HG03460 (cell line): ENCODE measurements at regions not wholly inside any gene's neighbourhood (a gene's known extent, or its start where the extent isn't known, plus 50 kb on each side); places are given as distances from the start of the nearest gene placed in this dataset.

Source experiments
- ATAC-seq: cut with Tn5 transposase; IDR thresholded peaks from one replicate; pipeline ENCODE4 v1.9.1; 2021; ENCODE audit not compliant: unreplicated experiment

DNA sequence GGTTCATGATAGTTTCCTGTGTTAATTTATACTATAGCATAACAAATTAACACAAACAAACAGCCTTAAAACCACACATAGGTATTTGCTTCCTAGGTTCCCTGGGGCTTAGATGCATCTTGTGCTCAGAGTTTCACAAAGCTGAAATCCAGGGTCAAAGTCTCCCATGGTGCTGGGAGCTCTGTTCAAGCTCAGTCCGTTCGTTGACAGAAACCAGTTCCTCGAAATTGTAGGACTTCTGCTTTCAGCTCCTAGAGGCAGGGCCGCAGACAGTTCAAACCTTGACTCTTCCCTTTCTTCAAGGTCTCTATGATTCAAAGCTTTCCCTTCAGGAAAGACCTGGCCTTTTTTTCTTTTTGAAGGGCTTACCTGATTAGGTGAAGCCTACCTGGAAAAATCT, 90.5 kb downstream of the VSTM2A start:
- no peak for ATAC-seq

DNA sequence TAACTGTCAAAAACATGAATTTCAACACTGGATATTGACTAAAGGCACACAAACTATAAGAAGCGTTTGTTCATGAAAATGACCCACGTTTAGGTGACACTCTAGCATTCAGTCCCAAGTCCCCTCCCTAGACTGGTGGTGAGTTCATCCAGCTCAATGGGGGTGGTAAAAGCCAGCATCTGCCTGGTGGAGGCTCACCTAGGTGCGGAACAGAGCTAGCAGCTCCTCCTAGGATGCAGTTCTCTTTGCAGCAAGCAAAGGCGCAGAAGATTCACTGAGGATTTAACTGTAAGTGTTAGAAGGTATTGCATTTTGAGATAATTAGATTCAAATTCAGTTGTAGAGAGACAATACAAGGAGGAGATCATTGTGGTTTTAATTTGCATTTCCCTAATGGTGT, 87.6 kb downstream of the VSTM2A start:
- no peak for ATAC-seq

DNA sequence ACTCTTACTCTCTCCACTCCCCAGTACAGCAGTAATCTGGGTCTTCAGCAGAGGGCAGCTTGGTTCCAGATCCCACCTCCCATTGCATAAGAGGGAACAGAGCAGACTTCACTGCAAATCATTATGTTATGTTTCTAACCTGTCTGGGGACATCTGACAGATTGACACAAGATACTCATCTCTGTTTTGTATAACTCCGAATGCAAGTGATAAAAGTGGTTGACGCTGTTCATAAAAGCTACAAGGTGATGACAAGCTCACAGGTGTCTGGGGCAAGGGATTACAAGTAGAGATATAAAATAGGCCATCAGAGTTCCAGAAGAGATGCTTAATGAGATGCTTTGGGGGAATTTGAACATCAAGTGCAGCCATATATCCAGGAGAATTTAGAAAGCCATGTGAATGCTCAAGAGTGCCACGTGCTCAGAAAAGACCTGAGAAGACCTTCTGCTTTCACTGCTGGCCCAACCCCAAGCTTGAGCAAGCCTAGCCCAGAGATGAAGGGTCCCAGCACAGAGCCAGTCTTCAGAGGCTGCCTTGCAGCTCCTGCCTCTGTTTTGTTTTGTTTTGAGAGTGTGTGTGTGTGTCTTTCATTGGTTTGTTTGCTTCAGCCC, 80.6 kb downstream of the VSTM2A start:
- no peak for ATAC-seq
